Stimulated activated naive CD4-positive, alpha-beta T cell treated with Interleukin-2 at 50 U/mL for 16 hours (primary cell): ENCODE measurements at regions not wholly inside any gene's neighbourhood (a gene's known extent, or its start where the extent isn't known, plus 50 kb on each side); places are given as distances from the start of the nearest gene placed in this dataset.

Source experiments
- DNase-seq: peaks from one replicate; lab custom pipeline; 2025; lab: John Stamatoyannopoulos, UW

- no peak for DNase-seq
Observed at GRCh38 chr4:181566490-181566889, 676.7 kb upstream of the TENM3 start.

DNA sequence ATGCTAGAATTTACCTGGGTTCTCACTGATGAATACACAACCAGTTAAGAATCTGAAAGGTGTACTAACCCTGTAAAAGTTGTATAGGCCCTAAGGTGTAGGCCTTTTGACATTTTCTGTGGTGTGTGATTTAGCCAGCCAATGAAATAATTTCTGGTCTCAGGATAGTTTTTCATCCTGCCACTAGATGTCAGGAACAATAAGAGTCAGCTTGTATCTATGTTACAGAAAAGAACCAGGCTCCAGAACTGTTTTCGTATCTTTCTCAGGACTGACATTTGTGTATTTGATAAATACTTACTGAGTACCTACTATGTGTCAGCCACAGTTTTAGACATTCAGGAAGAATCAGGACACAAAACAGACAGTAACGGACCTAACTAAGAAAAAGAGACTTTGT, 673.6 kb upstream of the TENM3 start:
- no peak for DNase-seq

DNA sequence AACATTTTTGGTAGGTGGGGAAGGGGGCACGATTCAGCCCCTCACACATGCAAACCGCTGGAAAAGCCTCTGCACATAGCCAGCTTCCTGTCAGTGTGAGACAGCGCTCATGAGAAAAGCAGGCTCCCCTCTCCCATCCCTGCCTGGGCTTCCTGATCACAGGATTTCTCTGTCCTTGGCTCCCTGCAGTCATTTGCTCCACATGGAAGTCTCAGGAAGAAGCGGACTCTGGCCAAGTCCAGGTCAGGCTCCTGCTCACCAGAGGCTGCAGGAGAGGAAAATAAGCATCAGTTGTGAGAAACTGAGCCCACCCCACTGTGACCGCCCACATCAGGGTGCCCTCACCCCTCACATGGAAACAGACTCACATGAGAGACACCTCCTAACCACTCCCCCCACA, 664.3 kb upstream of the TENM3 start:
- DNase-seq = no peak

- DNase-seq = no peak
Observed at GRCh38 chr4:181579486-181579885, 663.7 kb upstream of the TENM3 start.

DNA sequence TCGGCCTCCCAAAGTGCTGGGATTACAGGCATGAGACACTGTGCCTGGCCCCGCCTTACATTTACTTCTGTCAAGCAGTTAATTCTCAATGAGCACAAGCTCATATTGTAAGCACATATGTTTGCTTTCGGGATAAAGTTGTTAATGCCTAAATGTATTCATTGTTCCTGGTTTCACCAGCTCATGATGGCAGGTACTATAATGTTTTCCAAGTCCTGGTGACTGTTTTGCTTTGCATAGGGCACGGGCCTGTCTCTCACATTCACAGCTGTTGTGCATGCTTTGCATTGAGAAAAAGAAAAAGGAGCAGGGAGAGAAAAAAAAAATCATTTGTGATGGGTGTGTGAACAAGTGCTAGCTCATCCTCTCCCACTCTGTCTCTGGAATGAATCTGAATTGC, 661.2 kb upstream of the TENM3 start:
- DNase-seq = no peak

GRCh38 chr4:181582595-181582994, 660.6 kb upstream of the TENM3 start:
- DNase-seq = no peak

- no peak for DNase-seq
Observed at GRCh38 chr4:181588733-181589302, 654.4 kb upstream of the TENM3 start.

DNA sequence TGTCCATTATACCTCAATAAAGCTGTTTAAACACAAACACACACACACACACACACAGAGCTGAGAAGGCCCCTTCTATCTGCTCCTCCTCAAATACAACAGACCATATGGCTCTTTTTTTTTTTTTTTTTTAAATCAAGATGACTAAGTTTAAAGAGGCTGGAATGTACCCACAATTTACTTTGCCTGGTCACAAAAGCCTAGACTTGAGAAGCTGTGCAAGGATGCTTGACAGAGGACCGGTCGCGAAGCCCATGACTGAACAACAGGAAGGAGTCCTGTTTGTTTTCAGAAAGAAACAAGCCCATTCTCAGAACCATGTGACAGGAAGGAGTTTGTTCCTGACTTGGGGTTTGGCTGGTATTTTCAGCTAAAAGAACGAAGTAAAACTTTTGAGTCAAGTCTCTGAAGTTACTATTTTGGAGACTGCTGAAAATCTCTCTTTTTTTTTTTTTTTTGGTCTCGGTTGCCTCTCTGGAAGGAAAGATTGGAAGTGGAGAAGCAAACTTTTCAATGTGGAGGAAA, 650.9 kb upstream of the TENM3 start:
- DNase-seq = no peak

GRCh38 chr4:181593703-181594102, 649.5 kb upstream of the TENM3 start:
- DNase-seq = no peak

- no peak for DNase-seq
Observed at GRCh38 chr4:181594188-181594587, 649.0 kb upstream of the TENM3 start.

DNA sequence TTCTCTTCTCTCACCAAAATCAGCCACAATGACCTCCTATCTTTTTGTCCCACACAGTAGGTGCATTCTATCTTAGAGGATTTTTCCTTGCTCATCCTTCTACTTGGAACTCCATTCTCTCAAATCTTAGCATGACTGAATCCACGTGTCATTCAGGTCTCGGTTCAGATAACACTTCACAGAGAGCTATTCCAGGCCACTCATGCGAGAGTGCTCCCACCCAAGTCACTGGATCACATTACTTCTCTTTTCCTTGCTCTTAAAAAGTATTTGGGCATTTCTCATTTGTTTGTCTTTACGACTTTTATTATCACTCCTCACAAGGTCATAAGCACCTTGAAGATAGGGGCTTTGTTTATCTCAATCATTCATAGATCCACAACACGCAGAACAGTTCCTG, 647.5 kb upstream of the TENM3 start:
- no peak for DNase-seq

DNA sequence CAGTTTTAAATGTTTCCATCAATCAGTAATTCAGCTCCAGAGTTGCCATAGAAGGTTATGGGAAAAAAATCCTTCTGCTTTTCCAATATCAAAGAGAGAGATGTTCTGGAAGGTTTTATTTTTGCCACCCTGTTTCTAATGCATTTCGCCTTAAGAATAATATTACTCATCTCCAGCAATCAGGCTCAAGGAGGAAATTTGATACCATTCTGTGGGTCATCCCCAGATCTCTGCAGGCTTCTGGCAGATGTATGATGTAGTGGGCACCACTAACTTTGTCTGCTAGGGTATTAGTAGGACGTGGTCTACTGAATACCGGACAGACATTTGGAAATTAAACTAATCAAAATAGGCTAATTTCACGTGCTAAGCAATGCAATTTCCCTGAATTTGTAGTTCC, 645.4 kb upstream of the TENM3 start:
- no peak for DNase-seq

DNA sequence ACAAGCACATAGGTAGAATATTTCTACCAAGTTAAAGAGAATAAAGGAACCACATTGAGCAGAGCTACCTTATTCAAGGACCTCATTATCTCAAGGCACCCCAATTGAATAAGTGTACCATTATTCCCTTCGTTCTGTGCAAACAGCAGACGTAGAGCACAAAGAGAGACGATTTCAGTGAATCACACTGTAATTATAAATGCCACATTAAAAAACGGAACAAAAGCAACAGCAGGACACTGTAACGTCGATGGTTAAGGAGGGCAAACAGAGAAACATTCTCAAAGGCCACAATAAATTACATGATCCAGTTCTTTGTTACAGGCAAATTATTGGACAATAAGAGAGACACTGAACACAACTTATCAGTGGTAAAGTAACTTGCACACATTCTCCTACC, 644.1 kb upstream of the TENM3 start:
- DNase-seq = no peak

DNA sequence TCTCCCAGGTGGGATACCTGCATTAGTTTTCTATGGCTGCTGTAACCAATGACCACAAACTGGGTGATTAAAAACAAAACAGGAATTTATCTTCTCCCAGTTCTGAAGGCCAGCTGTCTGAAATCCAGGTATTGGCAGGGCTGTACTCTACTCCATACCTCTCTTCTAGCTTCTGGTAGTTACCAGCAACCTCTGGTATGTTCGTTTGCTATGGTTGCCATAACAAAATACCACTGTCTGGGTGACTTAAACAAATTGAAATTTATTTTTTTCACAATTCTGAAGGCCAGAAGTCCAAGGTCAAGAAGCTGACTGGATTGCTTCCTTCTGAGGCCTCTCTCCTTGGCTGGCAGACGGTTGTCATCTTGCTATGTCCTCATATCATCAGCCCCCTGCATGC, 642.1 kb upstream of the TENM3 start:
- no peak for DNase-seq

GRCh38 chr4:181604546-181604945, 638.7 kb upstream of the TENM3 start:
- no peak for DNase-seq

DNA sequence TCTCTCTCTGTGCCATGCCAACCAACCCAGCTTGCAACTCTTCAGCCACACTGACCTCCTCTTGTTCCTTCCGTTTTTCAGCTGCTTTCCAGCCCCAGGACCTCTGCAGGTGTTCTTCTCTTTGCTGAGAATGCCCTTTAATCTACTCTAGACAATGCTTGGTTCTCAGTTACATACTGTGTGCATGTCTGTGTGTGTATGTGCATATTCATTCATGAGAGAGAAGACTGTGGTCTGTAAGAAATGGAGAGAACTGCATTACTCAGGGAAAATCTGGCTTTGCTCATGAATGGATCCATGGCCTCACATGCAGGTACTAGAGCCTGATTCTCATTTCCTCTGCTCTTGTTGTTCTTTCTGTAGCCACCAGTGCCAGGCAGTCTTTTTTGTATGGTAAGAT, 636.9 kb upstream of the TENM3 start:
- DNase-seq = no peak

DNA sequence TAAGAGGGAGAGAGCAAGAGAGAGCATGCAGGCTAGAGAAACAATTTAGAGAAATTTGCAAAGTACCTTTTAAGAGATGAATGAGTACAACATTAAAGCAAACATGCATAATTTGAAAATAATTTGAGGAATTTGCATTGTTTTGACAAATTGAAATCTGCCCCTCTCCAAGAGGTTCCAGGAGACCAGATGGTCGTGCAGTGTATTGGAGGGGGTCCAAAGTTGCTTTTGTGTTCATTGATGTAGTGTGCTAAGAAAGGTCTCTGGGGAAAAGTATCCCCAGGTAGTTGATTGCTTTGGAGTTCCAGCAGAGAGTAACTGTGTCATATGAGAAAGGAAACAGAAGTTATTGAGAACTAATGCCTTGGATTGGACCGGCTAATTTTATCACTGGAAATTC, 635.0 kb upstream of the TENM3 start:
- no peak for DNase-seq

DNA sequence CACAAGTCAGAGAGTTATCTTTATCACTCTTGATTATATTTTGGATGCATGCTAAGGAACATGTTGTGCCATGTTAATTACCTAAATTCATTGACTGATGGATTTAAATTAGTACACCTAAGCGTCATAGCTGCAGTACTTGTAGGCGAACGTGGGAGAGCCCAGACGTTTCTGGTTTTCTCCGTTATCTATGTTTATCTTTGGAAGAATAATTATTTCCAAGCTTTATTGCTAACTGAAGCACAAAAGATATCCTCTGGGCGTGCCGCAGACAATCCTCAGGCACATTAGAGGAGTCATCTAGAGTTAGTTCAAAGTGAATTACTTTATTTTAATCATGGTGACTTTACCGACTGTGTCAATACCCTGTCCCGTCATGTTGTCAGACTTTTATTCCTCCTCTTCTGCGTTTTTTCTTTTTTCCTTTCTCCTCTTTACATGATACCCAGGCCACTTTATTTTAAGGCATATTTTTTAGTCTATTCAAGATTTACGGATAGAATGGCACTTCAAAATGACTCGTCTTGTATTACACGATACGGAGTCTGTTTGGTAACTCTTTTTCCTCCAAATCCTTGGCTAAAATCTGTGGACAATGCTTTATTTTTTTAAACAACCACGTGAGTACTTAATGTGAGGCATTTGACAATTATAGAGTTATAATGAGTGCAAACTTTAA, 632.0 kb upstream of the TENM3 start:
- no peak for DNase-seq

GRCh38 chr4:181611946-181612600, 631.1 kb upstream of the TENM3 start:
- DNase-seq = no peak

GRCh38 chr4:181613200-181613599, 630.0 kb upstream of the TENM3 start:
- DNase-seq = no peak

DNA sequence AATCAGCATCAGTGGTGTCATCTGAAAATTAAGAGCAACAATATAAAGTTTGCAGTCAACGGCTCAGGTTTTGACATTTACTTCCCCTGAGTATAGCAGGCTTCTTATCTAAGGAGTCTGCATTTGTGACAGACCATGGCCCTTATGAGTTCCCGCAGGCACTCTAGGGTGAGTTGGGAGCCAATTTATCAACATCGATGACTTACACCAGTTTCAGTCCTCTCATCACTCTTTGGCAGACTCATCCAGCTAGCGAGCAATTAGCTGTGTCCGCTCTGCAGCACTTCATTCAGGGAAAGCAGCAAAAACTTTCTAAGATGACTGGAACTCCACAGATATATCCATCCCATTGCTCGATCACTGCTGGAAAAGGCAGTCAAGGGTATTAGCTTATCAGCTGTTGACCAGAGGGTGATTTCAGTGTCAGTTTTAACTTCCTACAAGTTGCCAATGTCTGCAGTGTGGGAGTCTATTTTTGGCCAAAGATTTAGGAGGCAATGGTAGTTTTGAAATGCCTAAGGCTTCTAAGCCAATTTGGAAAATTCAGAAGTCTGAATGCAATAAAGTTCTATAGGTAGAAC, 625.1 kb upstream of the TENM3 start:
- no peak for DNase-seq

- no peak for DNase-seq
Observed at GRCh38 chr4:181618896-181619295, 624.3 kb upstream of the TENM3 start.

DNA sequence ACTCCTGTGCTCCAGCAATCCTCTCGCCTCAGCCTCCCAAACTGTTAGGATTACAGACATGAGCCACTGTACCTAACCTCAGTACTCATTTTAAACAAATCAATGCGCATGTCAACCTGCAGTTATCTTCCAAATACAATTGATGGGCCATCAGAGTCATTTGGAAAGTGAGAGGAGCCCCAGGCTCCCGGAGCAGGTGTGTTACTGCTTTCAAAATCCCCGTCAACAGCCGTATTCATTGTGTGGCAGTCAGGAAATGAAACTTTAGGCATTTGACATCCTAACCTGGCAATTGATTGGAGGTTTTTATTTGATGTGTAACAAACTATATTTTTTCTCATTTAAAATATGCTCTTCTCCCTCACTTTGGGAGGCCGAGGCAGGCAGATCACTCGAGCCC, 623.6 kb upstream of the TENM3 start:
- no peak for DNase-seq
